Medulla oblongata (tissue), 1 donor: ENCODE measurements at regions not wholly inside any gene's neighbourhood (a gene's known extent, or its start where the extent isn't known, plus 50 kb on each side); places are given as distances from the start of the nearest gene placed in this dataset.
"Not testable (repeated sequence)": the region's sequence is repeated elsewhere in the genome, so short reads cannot be mapped to it uniquely, and the experiment has no call there.

Experiments used
- DNase-seq: peaks from one replicate; pipeline ENCODE4 v3.0.0-alpha.2; 2015; ENCODE audit errors: extremely low spot score

GRCh38 chr17:74137416-74137815 is 66.1 kb upstream of the RPL38 start:
- no peak for DNase-seq

- no peak for DNase-seq
Observed at GRCh38 chr17:74139120-74139519, 64.4 kb upstream of the RPL38 start.

GRCh38 chr17:74140282-74140681 is 63.2 kb upstream of the RPL38 start:
- no peak for DNase-seq

GRCh38 chr17:74141612-74142011 is 61.9 kb upstream of the RPL38 start:
- DNase-seq = no peak

- DNase-seq = not testable (repeated sequence)
Observed at GRCh38 chr17:74143318-74143717, 60.2 kb upstream of the RPL38 start.

GRCh38 chr17:74145756-74146155 is 57.7 kb upstream of the RPL38 start:
- no peak for DNase-seq

GRCh38 chr17:74146196-74146595 is 57.3 kb upstream of the RPL38 start:
- no peak for DNase-seq

- no peak for DNase-seq
Observed at GRCh38 chr17:74147056-74147835, 56.2 kb upstream of the RPL38 start.

GRCh38 chr17:74147966-74148365 is 55.5 kb upstream of the RPL38 start:
- no peak for DNase-seq

GRCh38 chr17:74148446-74148845 is 55.0 kb upstream of the RPL38 start:
- no peak for DNase-seq

GRCh38 chr17:74148901-74149596 is 54.4 kb upstream of the RPL38 start:
- DNase-seq = no peak

- DNase-seq = no peak
Observed at GRCh38 chr17:74149597-74150427, 53.7 kb upstream of the RPL38 start.

GRCh38 chr17:74150428-74151025 is 53.0 kb upstream of the RPL38 start:
- DNase-seq = no peak

- no peak for DNase-seq
Observed at GRCh38 chr17:74151551-74152315, 51.7 kb upstream of the RPL38 start.

- DNase-seq = no peak
Observed at GRCh38 chr17:74152591-74153455, 50.7 kb upstream of the RPL38 start.

GRCh38 chr17:74153456-74153810 is 50.0 kb upstream of the RPL38 start:
- no peak for DNase-seq
